Keratinocyte (primary cell): ENCODE measurements at regions not wholly inside any gene's neighbourhood (a gene's known extent, or its start where the extent isn't known, plus 50 kb on each side); places are given as distances from the start of the nearest gene placed in this dataset.

Experiments
- DNase-seq: peaks from one replicate; pipeline ENCODE4 v3.0.0-alpha.2; 2011; ENCODE audit warnings: low read depth, missing footprints, low spot score
- FAIRE-seq: peaks from 2 replicates; lab custom pipeline; 2011; peaks lifted over from hg19 to GRCh38; lab: Jason Lieb, UNC
- H2AFZ ChIP-seq: 2 replicates; pipeline ENCODE4 v1.6.0; 2012; ENCODE audit warnings: low read length, control low read depth, inconsistent platforms; ENCODE audit not compliant: control insufficient read depth
- H3K27ac ChIP-seq: 2 replicates; pipeline ENCODE4 v1.5.1; 2011; ENCODE audit warnings: low read length; ENCODE audit not compliant: control insufficient read depth, insufficient read depth
- H3K27me3 ChIP-seq: 3 replicates; pipeline ENCODE4 v1.6.0; 2011; ENCODE audit warnings: low read length; ENCODE audit not compliant: control insufficient read depth, insufficient read depth; ENCODE audit errors: extremely low read depth
- H3K36me3 ChIP-seq, 2 experiments: 2 replicates in 1 of 2; 3 replicates in 1 of 2; pipeline ENCODE4 v1.5.1; 2011; ENCODE audit warnings: low read length in 2 of 2, mild to moderate bottlenecking in 1 of 2; ENCODE audit not compliant: control insufficient read depth in 2 of 2, insufficient read depth in 2 of 2; ENCODE audit errors: extremely low read depth in 1 of 2
- H3K4me1 ChIP-seq: 3 replicates; pipeline ENCODE4 v1.5.1; 2011; ENCODE audit warnings: low read length; ENCODE audit not compliant: control insufficient read depth, insufficient read depth; ENCODE audit errors: extremely low read depth
- H3K4me2 ChIP-seq: 3 replicates; pipeline ENCODE4 v1.6.0; 2011; ENCODE audit warnings: low read depth, low read length; ENCODE audit not compliant: control insufficient read depth, insufficient read depth; ENCODE audit errors: extremely low read depth
- H3K4me3 ChIP-seq, 3 experiments: fragments of 200-600 bp in 1 of 3; sonication (generic) in 1 of 3; 2 replicates in 2 of 3; 3 replicates in 1 of 3; pipeline ENCODE4 v1.5.1; 2011 to 2016; ENCODE audit warnings: low read length in 3 of 3, mild to moderate bottlenecking in 3 of 3, control low read depth in 2 of 3, inconsistent platforms in 1 of 3, low read depth in 1 of 3, mixed read lengths in 1 of 3, mixed run types in 1 of 3, moderate library complexity in 1 of 3; ENCODE audit not compliant: control insufficient read depth in 2 of 3, insufficient read depth in 2 of 3; ENCODE audit errors: extremely low read depth in 1 of 3
- H3K79me2 ChIP-seq: 2 replicates; pipeline ENCODE4 v1.6.0; 2012; ENCODE audit warnings: low read length; ENCODE audit not compliant: control insufficient read depth, insufficient read depth
- H3K9ac ChIP-seq: 3 replicates; pipeline ENCODE4 v1.6.0; 2011; ENCODE audit warnings: low read length; ENCODE audit not compliant: control insufficient read depth, insufficient read depth; ENCODE audit errors: extremely low read depth
- H3K9me1 ChIP-seq: 3 replicates; pipeline ENCODE4 v1.6.0; 2011; ENCODE audit warnings: low read length; ENCODE audit not compliant: control insufficient read depth, insufficient read depth; ENCODE audit errors: extremely low read depth
- H3K9me3 ChIP-seq: 2 replicates; pipeline ENCODE4 v1.5.1; 2012; ENCODE audit warnings: low read depth, low read length; ENCODE audit not compliant: control insufficient read depth
- H4K20me1 ChIP-seq: 3 replicates; pipeline ENCODE4 v1.6.0; 2011; ENCODE audit warnings: low read length; ENCODE audit not compliant: control insufficient read depth, insufficient read depth; ENCODE audit errors: extremely low read depth
- EZH2 ChIP-seq: IDR thresholded peaks from one replicate; pipeline ENCODE4 v1.6.1; 2012; ENCODE audit warnings: inconsistent platforms, mild to moderate bottlenecking, low read length, moderate library complexity
- dilution Hi-C: fragments of 300-500 bp; cut with MboI; formaldehyde crosslinking; loops from one replicate; pipeline ENCODE4 v1.7.0; 2020; ENCODE audit warnings: low sequenced_read_pairs; ENCODE audit not compliant: extremely low pct_ligation_motif_present
- TF ChIP-seq, protein P1 (sequence below), 3 experiments: IDR thresholded peaks in 1 of 3; conservative IDR thresholded peaks in 1 of 3; optimal IDR thresholded peaks in 1 of 3; 2 replicates in 2 of 3; 3 replicates in 1 of 3; pipeline versions ENCODE3 to v1.5.1; 2011; ENCODE audit warnings: low read length in 3 of 3, mild to moderate bottlenecking in 3 of 3, moderate library complexity in 2 of 3, control low read depth in 1 of 3, inconsistent platforms in 1 of 3; ENCODE audit not compliant: insufficient read depth in 2 of 3; ENCODE audit errors: extremely low read depth in 1 of 3

- H3K36me3 ChIP-seq = no peaks in the 10 kb centered on the region
- dilution Hi-C loops = no loop called here
- H3K4me1 ChIP-seq = no peaks in the 10 kb centered on the region
- H2AFZ ChIP-seq = no peak overlapping the region
- H3K27me3 ChIP-seq = no peaks in the 10 kb centered on the region
- no peaks in the 10 kb centered on the region for H3K79me2 ChIP-seq
- H3K9me3 ChIP-seq = no peaks in the 10 kb centered on the region
- DNase-seq (no peak), FAIRE-seq (no peak)
- no peak overlapping the region for H3K9ac ChIP-seq
- no peak overlapping the region for H3K4me3 ChIP-seq
- H4K20me1 ChIP-seq = no peaks in the 10 kb centered on the region
- no peak overlapping the region for H3K27ac ChIP-seq
- H3K4me2 ChIP-seq = no peak overlapping the region
- no peaks in the 10 kb centered on the region for H3K9me1 ChIP-seq
- TF ChIP-seq, protein P1, sequence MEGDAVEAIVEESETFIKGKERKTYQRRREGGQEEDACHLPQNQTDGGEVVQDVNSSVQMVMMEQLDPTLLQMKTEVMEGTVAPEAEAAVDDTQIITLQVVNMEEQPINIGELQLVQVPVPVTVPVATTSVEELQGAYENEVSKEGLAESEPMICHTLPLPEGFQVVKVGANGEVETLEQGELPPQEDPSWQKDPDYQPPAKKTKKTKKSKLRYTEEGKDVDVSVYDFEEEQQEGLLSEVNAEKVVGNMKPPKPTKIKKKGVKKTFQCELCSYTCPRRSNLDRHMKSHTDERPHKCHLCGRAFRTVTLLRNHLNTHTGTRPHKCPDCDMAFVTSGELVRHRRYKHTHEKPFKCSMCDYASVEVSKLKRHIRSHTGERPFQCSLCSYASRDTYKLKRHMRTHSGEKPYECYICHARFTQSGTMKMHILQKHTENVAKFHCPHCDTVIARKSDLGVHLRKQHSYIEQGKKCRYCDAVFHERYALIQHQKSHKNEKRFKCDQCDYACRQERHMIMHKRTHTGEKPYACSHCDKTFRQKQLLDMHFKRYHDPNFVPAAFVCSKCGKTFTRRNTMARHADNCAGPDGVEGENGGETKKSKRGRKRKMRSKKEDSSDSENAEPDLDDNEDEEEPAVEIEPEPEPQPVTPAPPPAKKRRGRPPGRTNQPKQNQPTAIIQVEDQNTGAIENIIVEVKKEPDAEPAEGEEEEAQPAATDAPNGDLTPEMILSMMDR (optimal IDR thresholded peaks at IDR 0.05 in 1 of 3, IDR thresholded peaks at IDR 0.05 in 1 of 3, conservative IDR thresholded peaks at IDR 0.05 in 1 of 3; ENCODE audit: extremely low read depth in 1 of 3, insufficient read depth in 2 of 3, low read length in 3 of 3) = no peak
- no peak for TF ChIP-seq EZH2
These were observed 286.4 kb upstream of the C11orf87 start for GRCh38 chr11:109135627-109136026.

GRCh38 chr11:109138196-109138595, 283.8 kb upstream of the C11orf87 start:
- no peaks in the 10 kb centered on the region for H3K79me2 ChIP-seq
- H3K4me1 ChIP-seq = no peaks in the 10 kb centered on the region
- no peaks in the 10 kb centered on the region for H3K36me3 ChIP-seq
- dilution Hi-C loops = no loop called here
- no peak for TF ChIP-seq EZH2
- TF ChIP-seq, protein P1 (optimal IDR thresholded peaks at IDR 0.05 in 1 of 3, IDR thresholded peaks at IDR 0.05 in 1 of 3, conservative IDR thresholded peaks at IDR 0.05 in 1 of 3; ENCODE audit: extremely low read depth in 1 of 3, insufficient read depth in 2 of 3, low read length in 3 of 3) = no peak
- H3K4me3 ChIP-seq = no peak overlapping the region
- H3K9me1 ChIP-seq = no peaks in the 10 kb centered on the region
- no peak overlapping the region for H2AFZ ChIP-seq
- H4K20me1 ChIP-seq = no peaks in the 10 kb centered on the region
- no peaks in the 10 kb centered on the region for H3K27me3 ChIP-seq
- no peak overlapping the region for H3K27ac ChIP-seq
- FAIRE-seq = no peak
- no peak for DNase-seq
- H3K9me3 ChIP-seq = no peaks in the 10 kb centered on the region
- H3K4me2 ChIP-seq = no peak overlapping the region
- H3K9ac ChIP-seq = no peak overlapping the region
